Colonic mucosa (tissue), 4 donors: ENCODE measurements at regions not wholly inside any gene's neighbourhood (a gene's known extent, or its start where the extent isn't known, plus 50 kb on each side); places are given as distances from the start of the nearest gene placed in this dataset.

Experiments used
- DNase-seq: peaks from one replicate; pipeline ENCODE4 v3.0.0-alpha.2; 2020
- H3K27ac ChIP-seq: fragments of 200-600 bp; one replicate; pipeline ENCODE4 v1.8.0; 2021
- H3K27me3 ChIP-seq: fragments of 200-600 bp; one replicate; pipeline ENCODE4 v1.8.0; 2021
- H3K36me3 ChIP-seq: fragments of 200-600 bp; one replicate; pipeline ENCODE4 v1.8.0; 2021
- H3K4me1 ChIP-seq: fragments of 200-600 bp; one replicate; pipeline ENCODE4 v1.8.0; 2021; ENCODE audit warnings: mild to moderate bottlenecking
- H3K4me3 ChIP-seq: fragments of 200-600 bp; one replicate; pipeline ENCODE4 v1.8.0; 2021
- H3K9ac ChIP-seq, 2 donors: one replicate each; pipeline ENCODE4 v1.7.0; 2013; ENCODE audit warnings: control low read depth in 2 of 2, low read depth in 2 of 2, low read length in 2 of 2
- H3K9me3 ChIP-seq: fragments of 200-600 bp; one replicate; pipeline ENCODE4 v1.8.0; 2021
- intact Hi-C: fragments of 100-400 bp; cut with DNase I; formaldehyde crosslinking; loops from one replicate; pipeline ENCODE4 v1.14.1; 2022
- TF ChIP-seq, protein P1 (sequence below): fragments of 200-600 bp; IDR thresholded peaks from one replicate; pipeline ENCODE4 v1.8.0; 2022; ENCODE audit warnings: antibody characterized with exemption, mild to moderate bottlenecking
- donor health status: healthy.
- donor health status: DM: no; HTN: no; CAD: no.
- donor health status: DM: no; HTN: no; CAD: no.

DNA sequence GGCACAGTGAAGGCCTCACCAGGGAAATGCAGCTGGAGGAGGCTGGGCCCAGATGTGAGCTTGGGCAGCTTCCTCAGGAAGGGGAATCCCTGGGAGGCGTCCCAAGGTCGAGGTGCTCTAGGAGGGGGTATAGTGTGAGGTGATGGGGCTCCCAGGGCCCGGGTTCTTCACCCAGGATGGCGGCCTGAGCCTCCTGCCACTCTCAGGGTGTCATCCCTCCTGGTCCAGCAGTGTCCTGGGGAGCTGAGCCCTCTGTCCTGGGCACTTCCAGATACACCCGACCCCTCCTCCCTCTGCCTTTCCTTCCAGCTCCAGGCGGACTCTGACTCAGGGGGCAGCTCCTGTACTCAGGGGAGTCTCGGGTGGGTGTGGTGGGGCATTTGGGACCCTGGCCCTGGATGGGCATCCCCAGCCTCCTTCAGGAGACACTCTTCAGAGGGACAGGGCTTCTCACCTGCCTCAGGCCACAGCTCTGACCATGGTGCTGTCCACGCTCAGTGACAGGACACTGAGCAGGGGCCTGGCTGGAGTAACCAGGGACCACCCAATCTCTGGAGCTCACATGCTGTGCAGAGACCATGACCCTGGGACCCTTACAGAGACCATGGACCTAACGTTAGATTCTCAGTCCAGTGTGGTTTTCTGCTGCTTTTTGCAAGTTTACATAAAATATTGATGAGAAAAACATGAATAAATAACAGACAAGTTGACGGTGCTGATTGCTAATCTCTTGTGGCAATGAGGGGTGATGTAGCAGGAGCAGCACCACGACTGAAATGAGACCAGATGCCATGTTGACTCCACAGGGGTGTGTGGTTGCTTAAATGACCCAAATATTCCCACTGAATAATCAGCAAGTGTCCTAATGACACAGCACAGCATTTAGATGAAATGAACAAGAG is 101.9 kb downstream of the GGTLC2 start:
- H3K27me3 ChIP-seq = no peaks in the 10 kb centered on the region
- no peak overlapping the region for H3K4me3 ChIP-seq
- H3K27ac ChIP-seq = no peak overlapping the region
- no peaks in the 10 kb centered on the region for H3K36me3 ChIP-seq
- intact Hi-C loops = loop anchor here (10.0 kb wide), 1 partner anchor 282 kb away; no protein-coding TSS in a partner anchor
- no peaks in the 10 kb centered on the region for H3K4me1 ChIP-seq
- H3K9ac ChIP-seq = no peak overlapping the region
- TF ChIP-seq, protein P1, sequence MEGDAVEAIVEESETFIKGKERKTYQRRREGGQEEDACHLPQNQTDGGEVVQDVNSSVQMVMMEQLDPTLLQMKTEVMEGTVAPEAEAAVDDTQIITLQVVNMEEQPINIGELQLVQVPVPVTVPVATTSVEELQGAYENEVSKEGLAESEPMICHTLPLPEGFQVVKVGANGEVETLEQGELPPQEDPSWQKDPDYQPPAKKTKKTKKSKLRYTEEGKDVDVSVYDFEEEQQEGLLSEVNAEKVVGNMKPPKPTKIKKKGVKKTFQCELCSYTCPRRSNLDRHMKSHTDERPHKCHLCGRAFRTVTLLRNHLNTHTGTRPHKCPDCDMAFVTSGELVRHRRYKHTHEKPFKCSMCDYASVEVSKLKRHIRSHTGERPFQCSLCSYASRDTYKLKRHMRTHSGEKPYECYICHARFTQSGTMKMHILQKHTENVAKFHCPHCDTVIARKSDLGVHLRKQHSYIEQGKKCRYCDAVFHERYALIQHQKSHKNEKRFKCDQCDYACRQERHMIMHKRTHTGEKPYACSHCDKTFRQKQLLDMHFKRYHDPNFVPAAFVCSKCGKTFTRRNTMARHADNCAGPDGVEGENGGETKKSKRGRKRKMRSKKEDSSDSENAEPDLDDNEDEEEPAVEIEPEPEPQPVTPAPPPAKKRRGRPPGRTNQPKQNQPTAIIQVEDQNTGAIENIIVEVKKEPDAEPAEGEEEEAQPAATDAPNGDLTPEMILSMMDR = no peak
- no peak for DNase-seq
- H3K9me3 ChIP-seq = no peaks in the 10 kb centered on the region

DNA sequence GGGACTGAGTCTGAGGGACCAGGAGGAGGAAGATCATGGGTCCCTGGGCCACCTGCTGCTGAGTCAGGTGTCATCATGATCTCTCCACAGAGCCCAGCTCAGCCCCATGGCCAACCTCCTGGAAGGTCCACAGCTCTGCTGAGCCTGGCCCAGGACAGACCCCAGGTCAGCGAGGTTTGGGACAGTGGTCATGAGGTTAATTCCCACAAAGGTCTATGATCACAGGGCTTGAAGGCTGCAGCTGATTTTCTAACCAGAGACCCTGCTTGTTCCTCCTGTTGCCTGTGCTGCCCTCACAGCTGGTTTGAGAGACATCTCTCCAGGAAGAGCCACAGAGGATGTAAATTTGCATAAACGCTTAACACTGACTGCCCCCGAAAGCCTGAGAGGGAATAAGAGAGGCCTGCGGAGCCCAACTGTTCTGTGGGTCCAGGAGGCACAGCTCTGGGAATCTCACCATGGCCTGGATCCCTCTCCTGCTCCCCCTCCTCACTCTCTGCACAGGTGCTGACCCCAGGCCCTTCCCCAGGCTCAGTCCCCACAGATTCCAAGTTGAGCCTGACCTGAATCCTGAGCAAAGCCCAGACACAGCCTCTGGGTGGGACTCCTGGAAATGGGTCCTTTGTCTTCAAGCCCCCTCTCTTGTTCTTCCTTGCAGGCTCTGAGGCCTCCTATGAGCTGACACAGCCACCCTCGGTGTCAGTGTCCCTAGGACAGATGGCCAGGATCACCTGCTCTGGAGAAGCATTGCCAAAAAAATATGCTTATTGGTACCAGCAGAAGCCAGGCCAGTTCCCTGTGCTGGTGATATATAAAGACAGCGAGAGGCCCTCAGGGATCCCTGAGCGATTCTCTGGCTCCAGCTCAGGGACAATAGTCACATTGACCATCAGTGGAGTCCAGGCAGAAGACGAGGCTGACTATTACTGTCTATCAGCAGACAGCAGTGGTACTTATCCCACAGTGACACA is 102.8 kb downstream of the GGTLC2 start:
- Histone ChIP-seq H3K36me3 (no peaks in the 10 kb centered on the region), H3K9me3 (no peaks in the 10 kb centered on the region), H3K4me3 (no peak overlapping the region), H3K27ac (no peak overlapping the region), H3K4me1 (no peaks in the 10 kb centered on the region), H3K9ac (no peak overlapping the region), H3K27me3 (no peaks in the 10 kb centered on the region)
- TF ChIP-seq, protein P1 = no peak
- intact Hi-C loops = loop anchor here (10.0 kb wide), 1 partner anchor 282 kb away; no protein-coding TSS in a partner anchor
- DNase-seq = no peak

DNA sequence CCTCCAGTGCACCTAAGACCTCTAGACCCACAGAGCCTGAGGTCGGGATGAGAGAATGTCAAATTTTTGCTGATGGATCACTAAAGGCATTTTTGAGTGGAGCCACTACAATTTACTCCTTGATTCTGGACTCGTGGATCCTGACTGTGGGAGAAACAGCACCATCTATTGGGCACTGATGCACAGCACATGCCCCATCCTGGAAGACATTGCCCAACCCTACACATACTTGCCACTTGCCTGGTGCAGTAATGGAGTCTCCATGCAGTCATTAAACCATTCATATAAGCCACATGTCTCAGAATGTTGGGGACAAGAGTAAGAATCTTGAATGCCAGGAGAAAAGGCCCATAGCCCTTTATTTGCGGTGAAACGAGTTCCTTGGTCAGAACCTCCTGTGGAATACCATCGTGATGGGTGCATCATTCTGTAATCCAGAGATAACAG is 103.9 kb downstream of the GGTLC2 start:
- H3K36me3 ChIP-seq = no peaks in the 10 kb centered on the region
- H3K9ac ChIP-seq = no peak overlapping the region
- H3K4me3 ChIP-seq = no peak overlapping the region
- TF ChIP-seq, protein P1 = peak; percentile 54
- intact Hi-C loops = loop anchor here (10.0 kb wide), 1 partner anchor 284 kb away; no protein-coding TSS in a partner anchor
- no peaks in the 10 kb centered on the region for H3K4me1 ChIP-seq
- H3K9me3 ChIP-seq = no peaks in the 10 kb centered on the region
- no peak overlapping the region for H3K27ac ChIP-seq
- no peaks in the 10 kb centered on the region for H3K27me3 ChIP-seq
- DNase-seq = peak; percentile 50

DNA sequence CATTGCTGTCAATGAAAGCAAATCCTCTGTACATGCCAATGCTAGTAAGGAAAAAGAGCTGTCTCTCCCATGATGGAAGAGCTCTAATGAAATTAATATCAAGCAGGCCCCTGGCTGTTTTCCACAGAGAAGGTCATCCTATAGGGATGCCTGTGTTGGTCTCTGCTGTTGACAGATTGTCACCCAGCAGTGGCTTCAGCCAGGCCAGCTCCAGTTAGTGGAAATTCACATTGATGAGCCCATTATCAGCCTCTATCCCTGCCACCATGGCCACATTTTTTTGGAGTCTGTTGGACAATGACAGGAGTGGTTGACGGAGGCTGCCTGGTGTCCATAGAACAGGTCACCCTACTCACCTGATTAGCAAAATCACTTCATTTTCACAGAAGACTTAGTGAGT is 104.3 kb downstream of the GGTLC2 start:
- Histone ChIP-seq H3K9ac (no peak overlapping the region), H3K27ac (no peak overlapping the region), H3K9me3 (no peaks in the 10 kb centered on the region), H3K27me3 (no peaks in the 10 kb centered on the region), H3K36me3 (no peaks in the 10 kb centered on the region), H3K4me3 (no peak overlapping the region), H3K4me1 (no peaks in the 10 kb centered on the region)
- TF ChIP-seq, protein P1 = no peak
- DNase-seq = no peak
- intact Hi-C loops = loop anchor here (10.0 kb wide), 1 partner anchor 284 kb away; no protein-coding TSS in a partner anchor

DNA sequence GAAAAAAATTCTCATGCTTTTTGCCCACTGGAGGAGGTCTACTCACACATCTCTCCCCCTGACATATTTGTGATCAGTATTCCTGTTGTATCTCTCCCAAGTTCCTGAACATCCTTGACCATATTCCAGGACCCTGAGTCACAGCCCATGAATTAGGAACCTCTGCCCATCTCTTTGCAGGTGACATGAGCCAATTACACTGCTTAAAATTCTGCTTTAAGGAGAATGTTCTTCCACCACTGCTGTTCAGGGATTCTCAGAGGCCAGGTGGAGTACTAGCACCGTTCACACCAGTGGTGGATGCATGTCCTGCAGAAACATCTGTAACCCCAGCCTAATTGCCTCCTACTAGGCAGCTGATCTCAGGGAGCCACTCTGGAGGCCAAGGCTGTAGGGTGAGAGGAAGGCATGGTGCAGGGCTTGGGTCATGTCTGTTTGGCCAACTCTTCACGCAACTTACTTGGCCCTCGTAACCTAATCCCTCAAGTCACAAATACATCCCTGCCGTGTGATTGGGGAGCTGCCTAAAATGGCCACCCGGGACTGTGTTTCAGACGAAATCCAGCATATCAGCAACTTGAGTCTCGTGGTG is 104.8 kb downstream of the GGTLC2 start:
- no peak overlapping the region for H3K9ac ChIP-seq
- intact Hi-C loops = loop anchor here (10.0 kb wide), 1 partner anchor 284 kb away; no protein-coding TSS in a partner anchor
- no peaks in the 10 kb centered on the region for H3K9me3 ChIP-seq
- no peak overlapping the region for H3K4me3 ChIP-seq
- DNase-seq = no peak
- TF ChIP-seq, protein P1 = no peak
- H3K27ac ChIP-seq = no peak overlapping the region
- H3K36me3 ChIP-seq = no peaks in the 10 kb centered on the region
- H3K27me3 ChIP-seq = no peaks in the 10 kb centered on the region
- H3K4me1 ChIP-seq = no peaks in the 10 kb centered on the region
